ENCODE measurements at regions not wholly inside any gene's neighbourhood (a gene's known extent, or its start where the extent isn't known, plus 50 kb on each side); places are given as distances from the start of the nearest gene placed in this dataset.

- Histone ChIP-seq H3K4me2 (ENCODE audit: low read length) (no peak overlapping the region), H3K4me1 (ENCODE audit: insufficient read depth, low read length) (no peaks in the 10 kb centered on the region), H3K9me3 (ENCODE audit: low read length) (no peaks in the 10 kb centered on the region), H3K27ac (ENCODE audit: low read length) (no peak overlapping the region), H3F3A (ENCODE audit: low read length, unreplicated experiment) (no peaks in the 10 kb centered on the region), H4K20me1 (ENCODE audit: low read length) (no peaks in the 10 kb centered on the region), H3K4me3 (ENCODE audit: low read length) (no peak overlapping the region), H3K36me3 (ENCODE audit: low read depth, low read length) (no peaks in the 10 kb centered on the region), H3K9ac (ENCODE audit: low read length) (no peak overlapping the region), H3K9me2 (replicated peaks; ENCODE audit: low read length) (no peaks in the 10 kb centered on the region), H3K27me3 (ENCODE audit: low read length) (peaks cover 14% of the 10 kb centered on the region; the same call in 1 of the 2 replicates), H3K79me2 (ENCODE audit: low read length) (no peaks in the 10 kb centered on the region), H2AFZ (ENCODE audit: low read length) (no peak overlapping the region)
- BruUV-seq (replicated peaks) = no TSS peak
- ChIA-PET CTCF (no interaction called here), POLR2A (ENCODE audit: unreplicated experiment) (no interaction called here)
- no peak for DNase-seq
- intact Hi-C loops (cut with micrococcal nuclease) = no loop called here
- no peak for ATAC-seq
- TF ChIP-seq CTCF (conservative IDR thresholded peaks at IDR 0.05; ENCODE audit: low read depth, low read length) (no peak), EZH2phosphoT487 (IDR thresholded peaks at IDR 0.05; ENCODE audit: borderline replicate concordance, low read length) (no peak), EZH2 (IDR thresholded peaks at IDR 0.05; ENCODE audit: low read length, unreplicated experiment) (no peak)
Observed at GRCh38 chr16:74218871-74219270, 77.7 kb upstream of the PSMD7 start.

- no peak overlapping the region for H2AFZ ChIP-seq (ENCODE audit: low read length)
- H3F3A ChIP-seq (ENCODE audit: low read length, unreplicated experiment) = no peaks in the 10 kb centered on the region
- H3K4me3 ChIP-seq (ENCODE audit: low read length) = no peak overlapping the region
- H3K9me2 ChIP-seq (replicated peaks; ENCODE audit: low read length) = no peaks in the 10 kb centered on the region
- no peaks in the 10 kb centered on the region for H3K4me1 ChIP-seq (ENCODE audit: insufficient read depth, low read length)
- peaks cover 22% of the 10 kb centered on the region for H3K27me3 ChIP-seq (ENCODE audit: low read length)
- BruUV-seq (replicated peaks) = no TSS peak
- TF ChIP-seq EZH2phosphoT487 (IDR thresholded peaks at IDR 0.05; ENCODE audit: borderline replicate concordance, low read length) (no peak), EZH2 (IDR thresholded peaks at IDR 0.05; ENCODE audit: low read length, unreplicated experiment) (no peak), CTCF (conservative IDR thresholded peaks at IDR 0.05; ENCODE audit: low read depth, low read length) (no peak)
- no peaks in the 10 kb centered on the region for H3K9me3 ChIP-seq (ENCODE audit: low read length)
- no peaks in the 10 kb centered on the region for H3K36me3 ChIP-seq (ENCODE audit: low read depth, low read length)
- no peak overlapping the region for H3K4me2 ChIP-seq (ENCODE audit: low read length)
- no peaks in the 10 kb centered on the region for H3K79me2 ChIP-seq (ENCODE audit: low read length)
- H4K20me1 ChIP-seq (ENCODE audit: low read length) = no peaks in the 10 kb centered on the region
- no peak overlapping the region for H3K27ac ChIP-seq (ENCODE audit: low read length)
- no peak overlapping the region for H3K9ac ChIP-seq (ENCODE audit: low read length)
- ATAC-seq (no peak), DNase-seq (no peak)
- intact Hi-C loops (cut with micrococcal nuclease) = no loop called here
- ChIA-PET CTCF (no interaction called here), POLR2A (ENCODE audit: unreplicated experiment) (no interaction called here)
Observed at GRCh38 chr16:74216319-74216718, 80.3 kb upstream of the PSMD7 start.

GRCh38 chr16:74215249-74215648 lies 81.4 kb upstream of the PSMD7 start:
- Histone ChIP-seq H3K36me3 (ENCODE audit: low read depth, low read length) (no peaks in the 10 kb centered on the region), H2AFZ (ENCODE audit: low read length) (no peak overlapping the region), H3F3A (ENCODE audit: low read length, unreplicated experiment) (no peaks in the 10 kb centered on the region), H3K4me2 (ENCODE audit: low read length) (no peak overlapping the region), H3K4me1 (ENCODE audit: insufficient read depth, low read length) (no peaks in the 10 kb centered on the region), H3K9me3 (ENCODE audit: low read length) (no peaks in the 10 kb centered on the region), H3K27ac (ENCODE audit: low read length) (no peak overlapping the region), H3K79me2 (ENCODE audit: low read length) (no peaks in the 10 kb centered on the region), H3K9me2 (replicated peaks; ENCODE audit: low read length) (no peaks in the 10 kb centered on the region), H3K4me3 (ENCODE audit: low read length) (no peak overlapping the region), H3K27me3 (ENCODE audit: low read length) (peaks cover 22% of the 10 kb centered on the region), H4K20me1 (ENCODE audit: low read length) (no peaks in the 10 kb centered on the region), H3K9ac (ENCODE audit: low read length) (no peak overlapping the region)
- POLR2A ChIA-PET (ENCODE audit: unreplicated experiment) = no interaction called here
- TF ChIP-seq EZH2 (IDR thresholded peaks at IDR 0.05; ENCODE audit: low read length, unreplicated experiment) (no peak), CTCF (conservative IDR thresholded peaks at IDR 0.05; ENCODE audit: low read depth, low read length) (no peak), EZH2phosphoT487 (IDR thresholded peaks at IDR 0.05; ENCODE audit: borderline replicate concordance, low read length) (no peak)
- DNase-seq (no peak), ATAC-seq (no peak)
- no TSS peak for BruUV-seq (replicated peaks)
- intact Hi-C loops (cut with micrococcal nuclease) = no loop called here
- CTCF ChIA-PET = no interaction called here

All from PC-3 (cell line).